ENCODE measurements at regions not wholly inside any gene's neighbourhood (a gene's known extent, or its start where the extent isn't known, plus 50 kb on each side); places are given as distances from the start of the nearest gene placed in this dataset.

DNA sequence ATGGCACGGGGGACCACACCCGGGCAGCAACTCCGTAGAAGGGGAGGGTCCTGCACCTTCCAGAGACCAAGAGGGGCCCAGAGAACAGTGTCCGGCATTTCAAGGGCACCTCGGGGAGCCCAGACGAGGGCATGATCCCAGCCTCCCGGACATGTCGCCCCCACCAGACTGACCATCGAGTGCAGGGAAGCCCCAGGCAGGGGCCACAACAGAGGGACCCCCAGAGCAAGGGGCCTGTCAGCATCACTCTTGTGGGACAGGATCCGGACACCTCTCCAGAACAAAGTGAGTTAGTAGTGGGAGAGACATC is 50.4 kb upstream of the CTDP1 start:
- no peak for DNase-seq (ENCODE audit: low spot score)
- CTCF ChIA-PET: no interaction called here
- POLR2A ChIA-PET (ENCODE audit: low non-redundant PET): no interaction called here
- no peaks in the 10 kb centered on the region for H3K36me3 ChIP-seq (ENCODE audit: insufficient read depth, low read length, poor library complexity, severe bottlenecking)
- intact Hi-C loops (cut with micrococcal nuclease; ENCODE audit: unreplicated experiment): no loop called here
- no peaks in the 10 kb centered on the region for H3K9me3 ChIP-seq (ENCODE audit: low read depth, low read length, poor library complexity, severe bottlenecking)
- no TSS peak for BruUV-seq (replicated peaks)
- H3K4me3 ChIP-seq (ENCODE audit: low read depth, low read length, poor library complexity, severe bottlenecking): no peak overlapping the region
- no peaks in the 10 kb centered on the region for H3K27me3 ChIP-seq (replicated peaks; ENCODE audit: insufficient read depth, low read depth, low read length, poor library complexity)
- no peak overlapping the region for H3K27ac ChIP-seq (ENCODE audit: low read depth, low read length, poor library complexity, severe bottlenecking)
- no peaks in the 10 kb centered on the region for H3K4me1 ChIP-seq (ENCODE audit: insufficient read depth, low read length, poor library complexity, severe bottlenecking)
- no peak for TF ChIP-seq EZH2 (IDR thresholded peaks at IDR 0.05; ENCODE audit: borderline replicate concordance, low read depth, low read length, poor library complexity, severe bottlenecking)
- TF ChIP-seq, protein P1, sequence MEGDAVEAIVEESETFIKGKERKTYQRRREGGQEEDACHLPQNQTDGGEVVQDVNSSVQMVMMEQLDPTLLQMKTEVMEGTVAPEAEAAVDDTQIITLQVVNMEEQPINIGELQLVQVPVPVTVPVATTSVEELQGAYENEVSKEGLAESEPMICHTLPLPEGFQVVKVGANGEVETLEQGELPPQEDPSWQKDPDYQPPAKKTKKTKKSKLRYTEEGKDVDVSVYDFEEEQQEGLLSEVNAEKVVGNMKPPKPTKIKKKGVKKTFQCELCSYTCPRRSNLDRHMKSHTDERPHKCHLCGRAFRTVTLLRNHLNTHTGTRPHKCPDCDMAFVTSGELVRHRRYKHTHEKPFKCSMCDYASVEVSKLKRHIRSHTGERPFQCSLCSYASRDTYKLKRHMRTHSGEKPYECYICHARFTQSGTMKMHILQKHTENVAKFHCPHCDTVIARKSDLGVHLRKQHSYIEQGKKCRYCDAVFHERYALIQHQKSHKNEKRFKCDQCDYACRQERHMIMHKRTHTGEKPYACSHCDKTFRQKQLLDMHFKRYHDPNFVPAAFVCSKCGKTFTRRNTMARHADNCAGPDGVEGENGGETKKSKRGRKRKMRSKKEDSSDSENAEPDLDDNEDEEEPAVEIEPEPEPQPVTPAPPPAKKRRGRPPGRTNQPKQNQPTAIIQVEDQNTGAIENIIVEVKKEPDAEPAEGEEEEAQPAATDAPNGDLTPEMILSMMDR (conservative IDR thresholded peaks at IDR 0.05; ENCODE audit: low read depth, low read length): no peak

DNA sequence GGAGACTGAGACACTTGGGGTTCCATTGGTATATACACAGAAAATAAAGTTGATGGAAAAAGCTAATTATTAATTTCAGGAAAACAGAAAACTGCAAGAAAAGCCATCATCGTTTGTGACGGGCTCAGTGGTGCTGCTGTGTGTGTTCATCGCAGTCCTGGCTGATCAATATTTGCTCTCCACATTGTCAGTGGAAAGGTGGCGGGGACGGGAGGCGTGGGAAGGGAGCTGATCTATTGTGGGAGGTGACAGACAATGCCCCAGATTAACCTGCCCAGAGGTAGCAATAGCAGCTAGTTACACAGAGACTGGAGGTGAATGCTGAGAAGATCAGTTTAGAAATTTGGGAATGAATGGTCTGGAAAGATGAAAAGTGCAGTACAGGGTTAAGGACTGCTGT is 50.0 kb upstream of the CTDP1 start:
- ChIA-PET CTCF (no interaction called here), POLR2A (ENCODE audit: low non-redundant PET) (no interaction called here)
- BruUV-seq (replicated peaks): no TSS peak
- no peaks in the 10 kb centered on the region for H3K4me1 ChIP-seq (ENCODE audit: insufficient read depth, low read length, poor library complexity, severe bottlenecking)
- no peaks in the 10 kb centered on the region for H3K36me3 ChIP-seq (ENCODE audit: insufficient read depth, low read length, poor library complexity, severe bottlenecking)
- intact Hi-C loops (cut with micrococcal nuclease; ENCODE audit: unreplicated experiment): no loop called here
- H3K27ac ChIP-seq (ENCODE audit: low read depth, low read length, poor library complexity, severe bottlenecking): no peak overlapping the region
- no peaks in the 10 kb centered on the region for H3K27me3 ChIP-seq (replicated peaks; ENCODE audit: insufficient read depth, low read depth, low read length, poor library complexity)
- TF ChIP-seq, protein P1 (conservative IDR thresholded peaks at IDR 0.05; ENCODE audit: low read depth, low read length): no peak
- TF ChIP-seq EZH2 (IDR thresholded peaks at IDR 0.05; ENCODE audit: borderline replicate concordance, low read depth, low read length, poor library complexity, severe bottlenecking): no peak
- no peak overlapping the region for H3K4me3 ChIP-seq (ENCODE audit: low read depth, low read length, poor library complexity, severe bottlenecking)
- H3K9me3 ChIP-seq (ENCODE audit: low read depth, low read length, poor library complexity, severe bottlenecking): no peaks in the 10 kb centered on the region
- no peak for DNase-seq (ENCODE audit: low spot score)
